H9 (cell line): ENCODE measurements at regions not wholly inside any gene's neighbourhood (a gene's known extent, or its start where the extent isn't known, plus 50 kb on each side); places are given as distances from the start of the nearest gene placed in this dataset.
A peak's percentile ranks its signal among the peaks of the same experiment; 100 is the strongest.

Experiments
- DNase-seq: peaks from one replicate; pipeline ENCODE4 v3.0.0-alpha.2; 2017
- H2AFZ ChIP-seq: one replicate; pipeline ENCODE4 v1.6.1; 2013; ENCODE audit warnings: mild to moderate bottlenecking, low read length, control low read depth, moderate library complexity
- H2AK5ac ChIP-seq: 2 replicates; pipeline ENCODE4 v1.6.1; 2013; ENCODE audit warnings: low read length, control low read depth, mixed read lengths; ENCODE audit not compliant: insufficient read length
- H2BK120ac ChIP-seq: one replicate; pipeline ENCODE4 v1.6.1; 2013; ENCODE audit warnings: low read depth, mild to moderate bottlenecking, low read length, control low read depth, inconsistent platforms; ENCODE audit not compliant: poor library complexity, severe bottlenecking
- H2BK12ac ChIP-seq: 2 replicates; pipeline ENCODE4 v1.6.1; 2013; ENCODE audit warnings: low read length, control low read depth, mixed read lengths, low read depth; ENCODE audit not compliant: insufficient read length
- H2BK15ac ChIP-seq: 2 replicates; pipeline ENCODE4 v1.6.1; 2013; ENCODE audit warnings: low read depth, low read length, control low read depth
- H2BK20ac ChIP-seq: one replicate; pipeline ENCODE4 v1.6.1; 2013; ENCODE audit warnings: low read depth, mild to moderate bottlenecking, low read length, control low read depth, inconsistent platforms; ENCODE audit not compliant: poor library complexity, severe bottlenecking
- H2BK5ac ChIP-seq: 2 replicates; pipeline ENCODE4 v1.6.1; 2013; ENCODE audit warnings: low read length, control low read depth, mixed read lengths; ENCODE audit not compliant: insufficient read length
- H3K14ac ChIP-seq: 2 replicates; pipeline ENCODE4 v1.6.1; 2013; ENCODE audit warnings: low read length, control low read depth; ENCODE audit not compliant: insufficient read depth
- H3K18ac ChIP-seq: 2 replicates; pipeline ENCODE4 v1.6.1; 2013; ENCODE audit warnings: low read depth, mild to moderate bottlenecking, mixed read lengths, low read length, control low read depth; ENCODE audit not compliant: insufficient read length
- H3K23ac ChIP-seq: 2 replicates; pipeline ENCODE4 v1.6.1; 2013; ENCODE audit warnings: low read length, control low read depth, mixed read lengths, low read depth; ENCODE audit not compliant: insufficient read length
- H3K23me2 ChIP-seq: 2 replicates; pipeline ENCODE4 v1.6.1; 2013; ENCODE audit warnings: low read depth, mild to moderate bottlenecking, mixed read lengths, low read length, control low read depth; ENCODE audit not compliant: insufficient read length, poor library complexity, severe bottlenecking
- H3K27ac ChIP-seq: 2 replicates; pipeline ENCODE4 v1.5.1; 2013; ENCODE audit warnings: low read length, control low read depth, mixed read lengths, low read depth; ENCODE audit not compliant: insufficient read length
- H3K27me3 ChIP-seq: 2 replicates; pipeline ENCODE4 v1.6.1; 2013; ENCODE audit warnings: low read length, control low read depth, inconsistent platforms; ENCODE audit not compliant: insufficient read depth
- H3K4ac ChIP-seq: 2 replicates; pipeline ENCODE4 v1.6.1; 2013; ENCODE audit warnings: low read depth, mild to moderate bottlenecking, control low read depth, inconsistent platforms, low read length, moderate library complexity
- H3K4me1 ChIP-seq: 2 replicates; pipeline ENCODE4 v1.6.1; 2013; ENCODE audit warnings: low read length, control low read depth, inconsistent platforms; ENCODE audit not compliant: insufficient read depth
- H3K4me2 ChIP-seq: 2 replicates; pipeline ENCODE4 v1.6.1; 2013; ENCODE audit warnings: low read length, control low read depth, mixed read lengths; ENCODE audit not compliant: insufficient read length, insufficient read depth
- H3K56ac ChIP-seq: 2 replicates; pipeline ENCODE4 v1.6.1; 2013; ENCODE audit warnings: low read depth, mild to moderate bottlenecking, mixed read lengths, low read length, control low read depth; ENCODE audit not compliant: insufficient read length
- H3K79me1 ChIP-seq: 2 replicates; pipeline ENCODE4 v1.6.1; 2013; ENCODE audit warnings: low read depth, mild to moderate bottlenecking, moderate library complexity, low read length, control low read depth, inconsistent platforms; ENCODE audit not compliant: insufficient read depth, poor library complexity, severe bottlenecking
- H3K79me2 ChIP-seq: 2 replicates; pipeline ENCODE4 v1.6.1; 2013; ENCODE audit warnings: low read length, control low read depth, inconsistent platforms; ENCODE audit not compliant: insufficient read depth
- H3K9ac ChIP-seq: 2 replicates; pipeline ENCODE4 v1.6.1; 2013; ENCODE audit warnings: low read length, control low read depth, mixed read lengths; ENCODE audit not compliant: insufficient read length; ENCODE audit errors: extremely low read depth
- H3K9me3 ChIP-seq: one replicate; pipeline ENCODE4 v1.6.1; 2013; ENCODE audit warnings: low read depth, low read length, inconsistent platforms; ENCODE audit not compliant: control insufficient read depth
- H3T11ph ChIP-seq: one replicate; pipeline ENCODE4 v1.6.1; 2013; ENCODE audit warnings: mild to moderate bottlenecking, low read length, control low read depth, inconsistent platforms
- H4K20me1 ChIP-seq: one replicate; pipeline ENCODE4 v1.6.1; 2013; ENCODE audit not compliant: control insufficient read depth, insufficient read length, insufficient read depth
- H4K5ac ChIP-seq: 2 replicates; pipeline ENCODE4 v1.6.1; 2013; ENCODE audit warnings: low read depth, mild to moderate bottlenecking, mixed read lengths, low read length, control low read depth; ENCODE audit not compliant: insufficient read length
- H4K8ac ChIP-seq: replicated peaks from 2 replicates; pipeline ENCODE4 v1.6.1; 2013; ENCODE audit warnings: low read length, control low read depth, mixed read lengths, low read depth; ENCODE audit not compliant: insufficient read length
- H4K91ac ChIP-seq: 2 replicates; pipeline ENCODE4 v1.6.1; 2013; ENCODE audit warnings: low read depth, mild to moderate bottlenecking, moderate library complexity, mixed read lengths, low read length, control low read depth; ENCODE audit not compliant: insufficient read length
- H3K27ac Mint-ChIP-seq, 3 experiments: 2 replicates in 2 of 3; 3 replicates in 1 of 3; pipeline ENCODE4 v1.8.0; 2020 to 2021; ENCODE audit warnings: mixed read lengths in 3 of 3, mild to moderate bottlenecking in 1 of 3, moderate library complexity in 1 of 3
- H3K27me3 Mint-ChIP-seq: 2 replicates; pipeline ENCODE4 v1.8.0; 2021; ENCODE audit warnings: low read depth, mild to moderate bottlenecking, moderate library complexity, mixed read lengths
- H3K36me3 Mint-ChIP-seq, 3 experiments: 2 replicates in 2 of 3; 3 replicates in 1 of 3; pipeline ENCODE4 v1.8.0; 2020 to 2021; ENCODE audit warnings: low read depth in 3 of 3, mixed read lengths in 3 of 3; ENCODE audit not compliant: insufficient read depth in 1 of 3
- H3K4me1 Mint-ChIP-seq, 2 experiments: 2 replicates each; pipeline ENCODE4 v1.8.0; 2020; ENCODE audit warnings: mixed read lengths in 2 of 2
- H3K4me3 Mint-ChIP-seq, 2 experiments: 2 replicates in 1 of 2; 3 replicates in 1 of 2; pipeline ENCODE4 v1.8.0; 2020 to 2021; ENCODE audit warnings: mild to moderate bottlenecking in 2 of 2, mixed read lengths in 2 of 2, moderate library complexity in 1 of 2
- H3K9me3 Mint-ChIP-seq, 2 experiments: 2 replicates in 1 of 2; 3 replicates in 1 of 2; pipeline ENCODE4 v1.8.0; 2020; ENCODE audit warnings: mild to moderate bottlenecking in 2 of 2, mixed read lengths in 2 of 2, moderate library complexity in 1 of 2
- CTCF ChIP-seq: fragments of 200-600 bp; sonication (generic); conservative IDR thresholded peaks from 3 replicates; pipeline ENCODE4 v1.8.0; 2021; ENCODE audit warnings: antibody characterized with exemption, mild to moderate bottlenecking
- WGBS: extraction: QIAGEN DNeasy Blood & Tissue Kit; methylation state at CpG from one replicate; pipeline ENCODE4 v1.1.7; 2013; ENCODE audit warnings: missing lambda C conversion rate, low lambda C conversion rate, mixed read lengths; ENCODE audit not compliant: insufficient read length; ENCODE audit errors: extremely low coverage; 5-methylcytosine and 5-hydroxymethylcytosine counted together

DNA sequence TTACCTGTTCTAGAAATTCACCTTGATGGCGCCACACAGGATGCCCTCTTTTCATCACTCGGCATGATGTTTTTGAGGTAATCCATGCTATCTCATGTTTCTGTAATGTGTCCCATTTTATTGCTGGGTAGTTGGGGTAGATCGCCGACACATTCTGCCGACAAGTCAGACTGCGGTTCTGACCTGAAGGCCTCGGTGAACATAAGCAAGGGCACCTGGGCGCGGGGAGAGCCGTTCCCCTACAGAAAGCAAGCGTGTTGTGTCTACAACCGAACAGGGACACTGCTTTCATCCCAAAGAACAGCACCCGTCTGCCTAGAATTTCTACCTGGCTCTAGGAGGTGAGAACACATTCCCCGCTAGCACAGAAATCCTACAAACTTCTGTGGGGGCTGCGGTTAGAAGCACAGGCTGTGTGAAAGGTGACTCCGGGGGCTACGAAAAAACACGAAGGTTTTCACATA, 149.2 kb downstream of the PPIAL4G start:
- no peak for DNase-seq
- peak overlapping the region; percentile 83 to 93 for H3K4me3 Mint-ChIP-seq
- H3K9ac ChIP-seq: peak overlapping the region; percentile 92
- H3K4me1 ChIP-seq: no peaks in the 10 kb centered on the region; the same call in 1 of the 2 replicates
- peak overlapping the region; percentile 89 for H3K27ac ChIP-seq
- no peak overlapping the region for H3K23ac ChIP-seq
- no peak overlapping the region for H2AK5ac ChIP-seq
- H2BK20ac ChIP-seq: no peak overlapping the region
- no peak overlapping the region for H4K8ac ChIP-seq
- no peaks in the 10 kb centered on the region for H3K79me2 ChIP-seq
- H3K4me2 ChIP-seq: peak overlapping the region; percentile 59
- H3K23me2 ChIP-seq: peaks cover 13% of the 10 kb centered on the region
- no peak overlapping the region for H3K56ac ChIP-seq
- no peaks in the 10 kb centered on the region for H3K27me3 ChIP-seq
- H3K79me1 ChIP-seq: no peaks in the 10 kb centered on the region
- no CpG with 5 or more reads among the region's 18 CpGs for WGBS
- H3K36me3 Mint-ChIP-seq: peaks cover 2 to 16% (median 2%) of the 10 kb centered on the region in 3 experiments; a peak in 6 of 7 replicates
- peaks cover under 1% of the 10 kb centered on the region; the same call in 1 of the 2 replicates for H3K27me3 Mint-ChIP-seq
- peak overlapping the region; percentile 63 for H3K18ac ChIP-seq
- H2BK120ac ChIP-seq: no peak overlapping the region
- peak overlapping the region; percentile 100 for H3K27ac Mint-ChIP-seq
- H3K14ac ChIP-seq: peak overlapping the region; percentile 51
- H2BK12ac ChIP-seq: no peak overlapping the region
- no peak overlapping the region for H2BK15ac ChIP-seq
- no peak overlapping the region for H3K4ac ChIP-seq
- H3K4me1 Mint-ChIP-seq: peaks cover 30 to 31% of the 10 kb centered on the region in 2 experiments
- H2AFZ ChIP-seq: no peak overlapping the region
- no peak for TF ChIP-seq CTCF
- H3K9me3 Mint-ChIP-seq: peaks cover 7 to 14% of the 10 kb centered on the region in 2 experiments
- H3K9me3 ChIP-seq: no peaks in the 10 kb centered on the region
- H4K91ac ChIP-seq: no peak overlapping the region
- H2BK5ac ChIP-seq: no peak overlapping the region
- no peak overlapping the region for H3T11ph ChIP-seq
- H4K20me1 ChIP-seq: no peaks in the 10 kb centered on the region
- H4K5ac ChIP-seq: peak overlapping the region; percentile 92
